Naive thymus-derived CD8-positive, alpha-beta T cell (primary cell): ENCODE measurements at regions not wholly inside any gene's neighbourhood (a gene's known extent, or its start where the extent isn't known, plus 50 kb on each side); places are given as distances from the start of the nearest gene placed in this dataset.

Experiments used
- ATAC-seq, 2 donors: fragments of 150-1000 bp; cut with Tn5 transposase in 1 of 2; sonication (Bioruptor Pico), chemical (Tn5 transposase) in 1 of 2; 1 replicate in 1 of 2; 2 replicates in 1 of 2; pipeline ENCODE4 v1.10.0; 2021; ENCODE audit warnings: mild to moderate bottlenecking in 2 of 2, moderate library complexity in 2 of 2
- POLR2A ChIA-PET: fragments of 350-600 bp; sonication (Branson Sonifier 250); formaldehyde crosslinking; loops from one replicate; lab custom pipeline; 2021; ENCODE audit warnings: antibody characterized with exemption; lab: Charles Lee
- DNase-seq, 10 donors: peaks; one replicate each; pipeline versions ENCODE4 v3.0.0 to v3.0.0-alpha.2; 2020 to 2022
- H3K27ac Mint-ChIP-seq, 10 donors: one replicate each; pipeline ENCODE4 v1.8.0; 2020 to 2022; ENCODE audit warnings: mild to moderate bottlenecking in 10 of 10, mixed read lengths in 10 of 10, moderate library complexity in 4 of 10, inconsistent platforms in 1 of 10
- H3K27me3 Mint-ChIP-seq, 5 donors: one replicate each; pipeline ENCODE4 v1.8.0; 2021 to 2022; ENCODE audit warnings: mixed read lengths in 5 of 5
- H3K36me3 Mint-ChIP-seq, 3 donors: one replicate each; pipeline ENCODE4 v1.8.0; 2020 to 2022; ENCODE audit warnings: mixed read lengths in 3 of 3, mild to moderate bottlenecking in 2 of 3, inconsistent platforms in 1 of 3
- H3K4me1 Mint-ChIP-seq, 4 donors: one replicate each; pipeline ENCODE4 v1.8.0; 2021 to 2022; ENCODE audit warnings: mixed read lengths in 4 of 4
- H3K4me3 Mint-ChIP-seq, 10 donors: one replicate each; pipeline ENCODE4 v1.8.0; 2020 to 2022; ENCODE audit warnings: mild to moderate bottlenecking in 10 of 10, mixed read lengths in 10 of 10, moderate library complexity in 6 of 10, inconsistent platforms in 1 of 10
- H3K9me3 Mint-ChIP-seq, 9 donors: one replicate each; pipeline ENCODE4 v1.8.0; 2020 to 2022; ENCODE audit warnings: mixed read lengths in 9 of 9, mild to moderate bottlenecking in 3 of 9, inconsistent platforms in 1 of 9, moderate library complexity in 1 of 9

DNA sequence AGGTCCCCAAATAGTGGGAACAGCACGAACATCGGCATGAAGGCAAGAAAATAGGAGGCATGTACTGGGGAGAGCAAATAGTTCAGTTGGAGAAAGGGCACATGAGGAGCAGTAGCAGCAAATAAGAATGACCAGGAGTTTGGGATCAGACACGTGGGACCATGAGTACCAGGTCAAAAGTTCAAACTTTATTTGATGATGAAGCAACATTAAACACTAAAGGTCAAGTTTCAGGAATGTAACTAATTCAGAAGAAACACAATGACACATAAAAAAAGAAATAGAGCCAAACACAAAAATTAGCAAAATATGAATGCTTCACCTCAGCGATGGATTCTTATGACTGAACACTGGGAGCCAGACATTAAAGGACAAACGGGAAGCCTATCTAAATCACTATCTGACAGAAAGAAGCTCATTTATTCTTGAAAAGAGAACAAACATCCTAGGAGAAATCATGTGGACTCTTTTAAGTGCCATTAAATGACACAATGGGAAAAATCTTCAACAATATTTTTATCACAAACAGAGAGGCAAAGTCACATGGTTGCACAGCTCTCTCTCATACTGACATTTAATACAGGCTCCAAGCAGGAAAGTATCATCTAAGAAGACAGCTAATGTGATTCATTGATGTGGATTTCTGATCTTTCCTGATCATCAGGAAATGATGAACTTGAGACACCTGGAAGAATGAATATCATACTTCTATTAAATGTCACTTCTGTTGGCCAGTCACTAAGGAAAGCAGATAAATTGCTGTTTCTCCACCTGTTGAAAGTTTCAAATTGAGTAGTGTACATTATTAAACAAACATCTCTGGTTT lies 216.9 kb upstream of the THBS1 start:
- H3K4me3 Mint-ChIP-seq: no peak overlapping the region
- no peak for DNase-seq
- POLR2A ChIA-PET: no interaction called here
- peaks cover 0 to 7% (median 5%) of the 10 kb centered on the region in 9 donors for H3K9me3 Mint-ChIP-seq
- no peak overlapping the region for H3K27ac Mint-ChIP-seq
- peaks cover 0 to 9% (median 0%) of the 10 kb centered on the region in 3 donors for H3K36me3 Mint-ChIP-seq
- ATAC-seq: no peak
- no peaks in the 10 kb centered on the region for H3K4me1 Mint-ChIP-seq
- H3K27me3 Mint-ChIP-seq: peaks cover 0 to 10% (median 4%) of the 10 kb centered on the region in 5 donors

DNA sequence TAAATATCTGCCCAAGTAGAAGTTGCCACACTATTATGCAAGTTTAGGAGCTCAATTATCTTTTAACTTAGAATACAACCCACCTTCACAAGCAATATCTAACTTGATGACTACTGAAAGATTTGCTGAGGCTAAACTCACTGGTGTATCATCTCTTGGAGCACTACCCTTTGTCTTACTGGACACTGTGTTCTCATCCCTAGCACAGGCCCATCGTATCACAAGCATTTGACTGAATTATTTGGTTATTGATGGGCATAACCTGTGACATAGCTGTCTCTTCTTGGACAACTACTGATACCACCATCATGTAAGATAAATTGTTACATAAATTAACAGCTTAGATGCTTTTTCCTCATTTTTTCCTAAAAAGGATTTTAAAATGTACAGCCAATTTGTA lies 216.2 kb upstream of the THBS1 start:
- no peak for DNase-seq
- Mint-ChIP-seq H3K27me3 (peaks cover 0 to 10% (median 4%) of the 10 kb centered on the region in 5 donors), H3K9me3 (peaks cover 0 to 13% (median 8%) of the 10 kb centered on the region in 9 donors)

GRCh38 chr15:39365161-39365560 lies 215.7 kb upstream of the THBS1 start:
- H3K4me3 Mint-ChIP-seq: no peak overlapping the region
- H3K27ac Mint-ChIP-seq: no peak overlapping the region
- H3K36me3 Mint-ChIP-seq: peaks cover 0 to 12% (median 3%) of the 10 kb centered on the region in 3 donors
- POLR2A ChIA-PET: no interaction called here
- H3K4me1 Mint-ChIP-seq: no peaks in the 10 kb centered on the region
- H3K9me3 Mint-ChIP-seq: peaks cover 0 to 17% (median 13%) of the 10 kb centered on the region in 9 donors
- DNase-seq (no peak), ATAC-seq (no peak)
- H3K27me3 Mint-ChIP-seq: peaks cover 0 to 10% (median 4%) of the 10 kb centered on the region in 5 donors

More for the DNA sequence above, 216.2 kb upstream of the THBS1 start:
- Mint-ChIP-seq H3K4me3 (no peak overlapping the region), H3K27ac (no peak overlapping the region), H3K36me3 (peaks cover 0 to 9% (median 0%) of the 10 kb centered on the region in 3 donors), H3K4me1 (no peaks in the 10 kb centered on the region)
- no peak for ATAC-seq
- POLR2A ChIA-PET: no interaction called here

GRCh38 chr15:39365873-39366272 lies 215.0 kb upstream of the THBS1 start:
- H3K9me3 Mint-ChIP-seq: peaks cover 0 to 24% (median 13%) of the 10 kb centered on the region in 9 donors
- DNase-seq (no peak), ATAC-seq (no peak)
- POLR2A ChIA-PET: no interaction called here
- H3K36me3 Mint-ChIP-seq: peaks cover 0 to 15% (median 7%) of the 10 kb centered on the region in 3 donors
- H3K27me3 Mint-ChIP-seq: peaks cover 0 to 10% (median 4%) of the 10 kb centered on the region in 5 donors
- no peak overlapping the region for H3K4me3 Mint-ChIP-seq
- H3K4me1 Mint-ChIP-seq: no peaks in the 10 kb centered on the region
- no peak overlapping the region for H3K27ac Mint-ChIP-seq

GRCh38 chr15:39367596-39367995 lies 213.3 kb upstream of the THBS1 start:
- H3K4me3 Mint-ChIP-seq: no peak overlapping the region

DNA sequence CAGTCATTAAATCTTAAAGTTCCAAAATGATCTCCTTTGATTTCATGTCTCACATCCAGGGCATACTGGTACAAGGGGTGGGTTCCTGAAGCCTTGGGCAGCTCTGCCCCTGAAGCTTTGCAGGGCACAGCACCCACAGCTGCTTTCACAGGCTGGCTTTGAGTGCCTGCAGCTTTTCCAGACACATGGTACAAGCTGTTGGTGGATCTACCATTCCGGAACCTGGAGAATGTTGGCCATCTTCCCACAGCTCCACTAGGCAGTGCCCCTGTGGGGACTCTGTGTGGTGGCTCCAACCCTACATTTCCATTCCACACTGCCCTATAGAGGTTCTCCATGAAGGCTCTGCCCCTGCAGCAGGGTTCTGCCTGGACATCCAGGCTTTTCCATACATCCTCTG lies 211.1 kb upstream of the THBS1 start:
- Mint-ChIP-seq H3K4me1 (no peaks in the 10 kb centered on the region), H3K4me3 (no peak overlapping the region), H3K27ac (no peak overlapping the region), H3K27me3 (peaks cover 0 to 10% (median 7%) of the 10 kb centered on the region in 5 donors), H3K36me3 (peaks cover 0 to 20% (median 19%) of the 10 kb centered on the region in 3 donors), H3K9me3 (peaks cover 0 to 39% (median 23%) of the 10 kb centered on the region in 9 donors)
- DNase-seq (no peak), ATAC-seq (no peak)
- POLR2A ChIA-PET: no interaction called here

More at GRCh38 chr15:39367596-39367995, 213.3 kb upstream of the THBS1 start:
- POLR2A ChIA-PET: no interaction called here
- H3K4me1 Mint-ChIP-seq: no peaks in the 10 kb centered on the region
- H3K9me3 Mint-ChIP-seq: peaks cover 0 to 39% (median 23%) of the 10 kb centered on the region in 9 donors
- peaks cover 0 to 20% (median 19%) of the 10 kb centered on the region in 3 donors for H3K36me3 Mint-ChIP-seq
- ATAC-seq (no peak), DNase-seq (no peak)
- H3K27ac Mint-ChIP-seq: no peak overlapping the region
- peaks cover 0 to 6% (median 4%) of the 10 kb centered on the region in 5 donors for H3K27me3 Mint-ChIP-seq

DNA sequence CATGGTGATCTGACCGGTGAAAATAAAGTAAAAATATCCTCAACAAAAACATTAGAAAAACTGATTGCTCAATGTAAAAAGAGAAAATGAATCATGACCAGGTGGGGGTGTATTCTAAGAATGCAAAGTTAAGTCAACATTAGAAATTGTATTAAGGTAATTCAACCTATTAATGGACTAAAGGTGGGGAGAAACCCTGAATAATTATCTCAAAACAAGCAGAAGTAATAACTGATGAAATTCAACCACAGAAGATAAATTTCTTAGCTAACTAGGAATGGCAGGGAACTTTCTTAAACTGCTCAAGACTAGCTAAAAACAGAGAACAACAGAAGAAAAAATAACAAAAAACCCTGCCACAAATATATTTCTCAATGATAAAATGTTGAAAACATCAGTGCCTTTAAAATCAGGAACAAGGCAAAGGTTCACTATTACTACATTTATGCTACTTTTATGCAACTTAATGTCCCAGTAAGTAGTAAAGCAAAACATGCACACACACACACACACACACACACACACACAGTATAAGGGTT lies 204.4 kb upstream of the THBS1 start:
- Mint-ChIP-seq H3K9me3 (peaks cover 0 to 12% (median 9%) of the 10 kb centered on the region in 9 donors), H3K4me3 (no peak overlapping the region), H3K27ac (no peak overlapping the region), H3K36me3 (peaks cover 0 to 9% (median 7%) of the 10 kb centered on the region in 3 donors), H3K27me3 (peaks cover 0 to 10% (median 4%) of the 10 kb centered on the region in 5 donors), H3K4me1 (no peaks in the 10 kb centered on the region)
- POLR2A ChIA-PET: no interaction called here
- no peak for ATAC-seq
- no peak for DNase-seq

DNA sequence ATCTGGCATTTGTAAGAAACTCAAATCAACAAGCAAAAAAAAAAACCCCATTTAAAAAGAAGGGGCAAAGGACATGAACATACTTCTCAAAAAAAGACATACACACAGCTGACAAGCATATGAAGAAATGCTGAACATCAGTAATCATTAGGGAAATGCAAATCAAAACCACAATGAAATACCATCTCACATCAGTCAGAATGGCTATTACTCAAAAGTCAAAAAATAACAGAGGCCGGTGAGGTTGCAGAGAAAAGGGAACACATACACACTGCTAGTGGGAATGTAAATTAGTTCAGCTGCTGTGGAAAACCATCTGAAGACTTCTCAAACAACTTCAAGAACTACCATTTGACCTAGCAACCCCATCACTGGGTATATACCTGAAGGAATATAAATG lies 199.4 kb upstream of the THBS1 start:
- no peak for DNase-seq
- Mint-ChIP-seq H3K36me3 (no peaks in the 10 kb centered on the region), H3K27me3 (no peaks in the 10 kb centered on the region), H3K4me1 (no peaks in the 10 kb centered on the region), H3K4me3 (no peak overlapping the region), H3K9me3 (no peaks in the 10 kb centered on the region), H3K27ac (no peak overlapping the region)
- ATAC-seq: no peak
- POLR2A ChIA-PET: no interaction called here

DNA sequence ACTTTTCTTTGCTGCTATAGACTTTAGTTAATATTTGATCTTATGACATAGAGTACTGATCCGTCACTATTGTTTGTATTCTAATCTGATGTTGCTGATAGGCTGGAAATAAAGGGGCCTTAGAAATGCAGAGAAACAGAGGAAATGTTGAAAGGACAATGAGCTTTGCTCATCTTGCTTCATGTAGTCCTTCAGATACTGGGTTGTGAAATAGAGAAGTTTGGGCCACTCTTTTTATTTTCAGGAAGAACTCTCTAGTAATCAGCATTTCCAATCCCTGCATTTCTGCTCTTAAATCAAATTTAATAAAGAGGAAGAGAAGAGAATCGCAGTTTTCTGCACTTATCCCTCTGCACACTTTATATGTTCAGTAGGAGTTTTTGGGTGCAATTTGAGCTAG lies 192.8 kb upstream of the THBS1 start:
- POLR2A ChIA-PET: no interaction called here
- Mint-ChIP-seq H3K27me3 (peaks cover 0 to 12% (median 2%) of the 10 kb centered on the region in 5 donors), H3K36me3 (no peaks in the 10 kb centered on the region), H3K4me1 (peaks cover 0 to 3% (median 0%) of the 10 kb centered on the region in 4 donors), H3K4me3 (no peak overlapping the region), H3K9me3 (no peaks in the 10 kb centered on the region), H3K27ac (no peak overlapping the region)
- DNase-seq: no peak
- ATAC-seq: no peak

DNA sequence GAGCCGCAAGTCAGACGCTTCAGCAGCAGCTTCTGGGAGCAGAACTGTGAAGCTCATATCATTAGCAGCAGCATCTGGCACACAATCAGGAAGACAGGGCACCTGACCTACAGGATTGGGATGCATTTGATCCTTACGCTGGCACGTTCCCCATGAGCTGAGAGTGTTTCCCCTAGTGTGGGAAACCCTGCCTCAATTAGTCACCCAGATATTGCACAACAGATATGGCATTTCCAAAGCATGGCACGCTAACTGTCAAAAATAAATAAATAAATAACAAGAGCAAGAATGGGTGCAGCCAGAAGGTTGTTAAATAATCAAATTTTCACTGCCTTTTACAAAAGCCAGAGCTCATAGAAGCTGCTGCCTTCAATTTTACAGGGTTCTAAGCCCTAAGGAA lies 189.6 kb upstream of the THBS1 start:
- POLR2A ChIA-PET: no interaction called here
- no peak for DNase-seq
- Mint-ChIP-seq H3K4me3 (no peak overlapping the region), H3K27me3 (peaks cover 2 to 18% (median 5%) of the 10 kb centered on the region in 5 donors), H3K9me3 (no peaks in the 10 kb centered on the region), H3K36me3 (no peaks in the 10 kb centered on the region), H3K27ac (no peak overlapping the region), H3K4me1 (peaks cover 0 to 3% (median 0%) of the 10 kb centered on the region in 4 donors)
- no peak for ATAC-seq

- DNase-seq (no peak), ATAC-seq (no peak)
- Mint-ChIP-seq H3K4me1 (peaks cover 0 to 3% (median 0%) of the 10 kb centered on the region in 4 donors), H3K27me3 (peaks cover 2 to 18% (median 5%) of the 10 kb centered on the region in 5 donors), H3K36me3 (no peaks in the 10 kb centered on the region), H3K9me3 (no peaks in the 10 kb centered on the region), H3K27ac (no peak overlapping the region), H3K4me3 (no peak overlapping the region)
- POLR2A ChIA-PET: no interaction called here
These were observed 188.3 kb upstream of the THBS1 start for GRCh38 chr15:39392469-39393047.

- Mint-ChIP-seq H3K4me3 (no peak overlapping the region), H3K27me3 (peaks cover 2 to 18% (median 5%) of the 10 kb centered on the region in 5 donors), H3K27ac (no peak overlapping the region), H3K4me1 (no peaks in the 10 kb centered on the region), H3K9me3 (no peaks in the 10 kb centered on the region), H3K36me3 (no peaks in the 10 kb centered on the region)
- DNase-seq: no peak
- POLR2A ChIA-PET: no interaction called here
- ATAC-seq: no peak
These were observed 187.1 kb upstream of the THBS1 start for GRCh38 chr15:39393575-39394335.
